Mesenteric fat pad (tissue), 1 donor: ENCODE measurements at regions not wholly inside any gene's neighbourhood (a gene's known extent, or its start where the extent isn't known, plus 50 kb on each side); places are given as distances from the start of the nearest gene placed in this dataset.
"Not testable (repeated sequence)": the region's sequence is repeated elsewhere in the genome, so short reads cannot be mapped to it uniquely, and the experiment has no call there.

Source experiments
- DNase-seq: peaks from one replicate; pipeline ENCODE4 v3.0.0-alpha.2; 2020; ENCODE audit warnings: low spot score
- donor health status: DM: yes; HTN: yes; CAD: no.

DNA sequence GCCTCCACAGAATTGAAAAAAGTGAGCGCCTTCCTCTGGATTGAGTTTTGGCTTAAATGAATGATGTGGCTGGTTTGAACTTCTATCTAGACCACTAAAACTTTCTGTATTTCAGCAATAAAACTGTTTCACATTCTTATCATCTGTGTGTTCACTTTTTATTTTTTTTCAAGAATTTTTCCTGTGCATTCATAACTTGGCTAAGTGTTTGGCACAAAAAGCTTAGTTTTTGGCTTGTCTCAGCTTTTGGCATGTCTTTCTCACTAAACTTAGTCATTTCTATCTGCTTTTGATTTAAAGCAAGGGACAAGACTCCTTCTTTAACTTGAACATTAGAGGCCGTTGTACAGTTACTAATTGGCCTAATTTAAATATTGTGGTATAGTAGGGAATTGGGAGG, 1015.1 kb downstream of the EPHA7 start:
- DNase-seq: no peak

GRCh38 chr6:92399911-92400310, 1019.4 kb downstream of the EPHA7 start:
- DNase-seq: no peak

- DNase-seq: not testable (repeated sequence)
Measured at GRCh38 chr6:92388706-92389105, 1030.7 kb downstream of the EPHA7 start.

GRCh38 chr6:92380803-92381601, 1038.4 kb downstream of the EPHA7 start:
- DNase-seq: no peak

GRCh38 chr6:92377137-92377536, 1042.2 kb downstream of the EPHA7 start:
- DNase-seq: no peak

DNA sequence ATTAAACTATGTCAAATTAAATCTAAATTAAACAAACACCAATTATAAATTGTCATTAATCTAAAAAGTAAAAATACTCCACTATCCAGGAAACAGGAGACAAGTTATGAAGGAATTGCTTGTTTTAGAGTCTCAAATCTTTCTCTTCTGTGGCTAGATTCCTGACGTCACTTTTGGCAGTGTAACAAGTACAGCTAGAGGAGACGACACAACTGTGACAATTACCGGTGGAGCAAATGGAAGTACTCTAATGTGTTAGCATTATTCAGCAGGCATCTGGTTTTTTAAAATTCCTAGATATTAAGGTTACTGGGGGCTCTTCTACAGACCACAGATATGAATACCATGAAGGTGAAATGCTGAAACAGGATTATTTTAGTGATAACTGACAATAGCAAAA, 1042.7 kb downstream of the EPHA7 start:
- no peak for DNase-seq

DNA sequence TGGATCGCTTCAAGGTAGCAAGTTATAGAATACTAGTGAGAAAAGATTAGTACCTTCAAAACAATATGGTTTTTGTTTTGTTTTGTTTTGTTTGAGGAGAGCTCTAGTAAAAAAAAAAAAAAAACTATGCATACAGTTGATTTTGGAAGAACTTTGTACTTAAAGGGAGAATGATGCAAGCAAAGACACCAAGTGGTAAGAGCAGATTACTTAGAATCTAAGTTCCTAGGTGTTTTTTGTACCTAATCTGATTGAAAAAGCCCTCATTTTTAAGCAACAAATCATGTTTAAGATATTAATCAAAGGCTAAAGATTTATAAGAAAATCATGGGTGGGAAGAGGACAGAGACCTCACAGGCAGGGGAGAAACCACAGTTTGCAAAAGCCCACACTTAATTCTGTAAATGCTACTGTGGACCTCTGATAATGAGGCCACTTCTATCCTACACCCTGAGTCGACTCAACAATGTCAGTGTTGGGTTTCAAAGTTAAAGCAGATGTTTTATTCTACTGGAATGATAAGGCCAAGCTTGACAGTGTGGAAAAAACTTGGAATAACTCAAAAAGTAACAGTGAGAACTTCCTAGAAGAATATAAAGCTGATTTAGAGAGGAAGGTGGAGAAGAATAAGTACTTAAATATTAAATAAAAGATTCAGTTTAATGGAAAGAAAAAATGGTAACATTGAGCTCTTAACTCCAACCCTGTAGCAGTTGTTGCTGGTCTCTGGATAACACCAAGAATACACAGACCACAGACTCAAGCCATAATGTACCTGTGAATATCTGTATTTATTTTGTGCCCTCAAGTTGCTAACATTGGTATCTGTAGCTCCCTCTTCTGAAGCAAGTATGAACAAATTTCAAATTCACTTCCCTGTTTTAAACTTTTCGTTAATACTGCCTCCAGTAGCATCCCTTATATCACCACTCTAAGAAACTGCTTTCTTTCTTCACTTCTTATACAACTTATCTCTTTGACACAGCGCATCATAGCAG, 1047.8 kb downstream of the EPHA7 start:
- DNase-seq: no peak

- DNase-seq: no peak
Measured at GRCh38 chr6:92369309-92369708, 1050.0 kb downstream of the EPHA7 start.

GRCh38 chr6:92364948-92365541, 1054.3 kb downstream of the EPHA7 start:
- DNase-seq: no peak

DNA sequence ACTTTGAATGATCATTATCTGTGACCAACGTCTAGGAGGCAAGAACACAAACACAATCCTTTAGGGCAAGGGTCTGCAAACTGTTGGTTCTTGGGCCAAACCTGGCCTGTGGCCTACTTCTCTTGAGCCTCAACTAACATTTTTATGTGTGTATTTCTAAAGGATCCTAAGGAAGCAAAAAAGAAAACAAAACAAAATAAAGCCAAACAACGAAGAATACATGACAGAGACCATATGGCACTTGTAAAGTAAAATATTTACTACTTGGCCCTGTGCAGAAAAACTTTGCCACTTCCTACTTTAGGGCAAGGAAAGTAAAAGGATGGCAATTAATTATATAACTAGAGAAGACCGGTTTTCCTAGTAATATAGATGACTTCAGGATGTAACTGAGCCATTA, 1056.2 kb downstream of the EPHA7 start:
- no peak for DNase-seq

GRCh38 chr6:92362404-92362803, 1057.0 kb downstream of the EPHA7 start:
- no peak for DNase-seq

- DNase-seq: no peak
Measured at GRCh38 chr6:92361990-92362389, 1057.4 kb downstream of the EPHA7 start.

GRCh38 chr6:92354270-92354829, 1065.0 kb downstream of the EPHA7 start:
- no peak for DNase-seq

DNA sequence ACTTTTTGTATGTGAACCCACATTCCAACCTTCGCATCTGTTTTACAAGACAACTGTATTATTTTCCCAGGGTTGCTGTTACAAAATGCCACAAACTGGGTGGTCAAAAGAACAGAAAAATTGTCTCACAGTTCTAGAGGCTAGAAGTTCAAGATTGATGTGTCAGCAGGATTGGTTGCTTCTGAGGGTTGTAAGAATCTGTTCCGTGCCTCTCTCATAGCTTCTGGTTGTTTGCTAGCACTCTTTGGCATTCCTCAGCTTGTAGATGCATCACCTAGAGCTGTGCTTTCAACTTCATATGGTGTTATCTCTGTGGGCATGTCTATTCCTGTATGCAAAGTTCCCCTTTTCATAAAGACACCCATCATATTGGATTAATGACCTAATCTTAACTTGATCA, 1067.2 kb downstream of the EPHA7 start:
- no peak for DNase-seq

DNA sequence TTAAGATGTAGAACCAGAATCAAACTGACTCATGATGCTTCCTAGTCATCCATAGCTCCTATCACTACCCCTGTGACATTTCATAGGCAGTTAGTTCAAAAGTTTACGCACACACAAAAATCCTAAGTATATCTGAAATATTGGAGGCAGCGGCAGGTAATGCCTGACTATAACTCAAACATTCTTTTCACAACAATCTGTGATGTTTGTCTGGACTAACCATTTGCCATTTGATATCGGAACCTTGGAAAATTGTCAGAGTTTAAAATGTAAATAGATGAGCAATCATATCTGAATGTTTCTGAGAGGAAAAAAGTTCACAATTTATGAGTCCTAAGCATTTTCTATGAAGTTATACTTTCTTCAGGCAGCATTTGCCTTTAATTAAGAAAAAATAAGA, 1078.2 kb downstream of the EPHA7 start:
- no peak for DNase-seq

DNA sequence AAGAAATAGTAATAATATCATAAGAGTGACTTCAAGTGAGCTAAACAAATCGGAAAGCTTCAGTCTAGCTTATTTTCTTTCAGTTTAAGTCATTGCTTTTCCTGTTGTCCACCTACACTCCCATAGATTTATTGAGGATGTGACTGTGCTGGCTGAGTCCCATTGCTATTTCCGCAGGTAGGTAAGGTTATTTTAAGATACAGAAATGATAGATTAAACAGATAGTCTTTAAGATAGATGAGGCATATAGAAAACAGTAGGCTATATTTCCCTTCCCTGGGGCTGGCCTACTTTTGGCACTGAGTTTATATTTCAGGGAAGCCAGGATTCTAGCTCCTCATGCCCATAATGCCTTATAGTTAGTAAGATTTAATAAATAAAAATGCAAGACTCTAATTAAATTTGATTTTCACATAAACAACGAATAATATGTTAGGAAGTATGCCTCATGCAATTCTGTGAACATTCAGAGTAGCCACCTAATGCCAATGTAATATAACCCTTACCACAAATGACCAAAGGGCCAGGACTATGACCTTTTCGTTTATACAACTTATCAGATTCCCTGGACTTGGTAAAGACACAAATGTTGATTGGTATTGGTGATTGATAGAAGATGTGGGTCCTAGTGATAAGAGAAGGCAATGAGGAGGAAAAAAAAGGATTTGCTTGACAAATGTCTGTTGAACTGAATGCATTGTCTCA, 1079.3 kb downstream of the EPHA7 start:
- no peak for DNase-seq

- DNase-seq: no peak
Measured at GRCh38 chr6:92337571-92337970, 1081.8 kb downstream of the EPHA7 start.

DNA sequence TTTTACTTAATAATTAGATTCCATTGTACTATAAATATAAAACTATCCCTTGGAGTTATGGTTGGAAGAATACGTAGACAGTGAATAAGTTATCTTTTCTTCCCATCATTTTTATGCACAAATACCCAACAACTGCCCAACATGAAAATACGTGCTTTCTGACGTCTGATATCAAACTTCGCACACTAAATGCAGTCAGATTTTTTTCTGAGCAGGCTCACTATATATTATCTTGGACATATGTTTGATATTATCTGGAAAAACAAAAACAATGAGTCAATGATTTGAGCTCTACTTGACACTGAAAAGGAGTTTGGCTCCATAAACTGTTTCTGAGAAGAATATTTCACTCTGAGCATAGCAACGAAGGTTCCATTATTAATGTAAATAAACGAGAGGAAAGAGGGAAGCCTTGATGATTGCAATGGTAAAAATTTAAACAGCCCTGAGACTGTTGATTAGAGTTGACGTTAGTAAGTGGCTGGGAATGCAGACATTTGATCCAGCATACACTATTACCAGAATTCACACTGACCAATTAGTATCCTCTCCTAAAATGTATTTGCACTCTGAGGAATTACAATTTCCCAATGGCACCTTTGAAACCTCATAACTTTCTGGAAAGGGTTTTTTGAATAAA, 1090.0 kb downstream of the EPHA7 start:
- no peak for DNase-seq

DNA sequence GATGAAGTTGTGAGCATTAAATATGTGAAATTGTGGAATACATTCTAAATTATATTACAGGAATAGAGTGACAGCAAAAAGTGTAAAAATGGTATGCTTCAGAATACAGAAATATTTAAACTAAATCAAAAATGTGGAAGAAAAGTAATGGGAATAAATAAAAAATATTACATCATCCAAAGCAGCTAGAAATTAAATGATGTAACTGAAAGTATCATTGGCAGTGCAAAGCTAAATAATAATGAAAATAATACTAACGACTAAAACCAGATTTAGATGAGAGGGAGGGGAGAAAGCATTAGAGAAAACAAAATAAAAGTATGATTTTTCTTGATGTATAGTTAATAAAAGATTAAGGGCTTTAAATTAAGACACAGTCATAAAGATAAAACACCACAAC, 1104.0 kb downstream of the EPHA7 start:
- DNase-seq: no peak

- DNase-seq: no peak
Measured at GRCh38 chr6:92297101-92297500, 1122.3 kb downstream of the EPHA7 start.
